HG02870 (cell line): ENCODE measurements at regions not wholly inside any gene's neighbourhood (a gene's known extent, or its start where the extent isn't known, plus 50 kb on each side); places are given as distances from the start of the nearest gene placed in this dataset.
"Not testable (repeated sequence)": the region's sequence is repeated elsewhere in the genome, so short reads cannot be mapped to it uniquely, and the experiment has no call there.

Experiments
- ATAC-seq: cut with Tn5 transposase; IDR thresholded peaks from one replicate; pipeline ENCODE4 v1.9.1; 2021; ENCODE audit warnings: mild to moderate bottlenecking, moderate library complexity; ENCODE audit not compliant: unreplicated experiment

- no peak for ATAC-seq
Measured at GRCh38 chr1:10867138-10867721, 70.8 kb upstream of the CASZ1 start.

- no peak for ATAC-seq
Measured at GRCh38 chr1:10867914-10868598, 71.6 kb upstream of the CASZ1 start.

DNA sequence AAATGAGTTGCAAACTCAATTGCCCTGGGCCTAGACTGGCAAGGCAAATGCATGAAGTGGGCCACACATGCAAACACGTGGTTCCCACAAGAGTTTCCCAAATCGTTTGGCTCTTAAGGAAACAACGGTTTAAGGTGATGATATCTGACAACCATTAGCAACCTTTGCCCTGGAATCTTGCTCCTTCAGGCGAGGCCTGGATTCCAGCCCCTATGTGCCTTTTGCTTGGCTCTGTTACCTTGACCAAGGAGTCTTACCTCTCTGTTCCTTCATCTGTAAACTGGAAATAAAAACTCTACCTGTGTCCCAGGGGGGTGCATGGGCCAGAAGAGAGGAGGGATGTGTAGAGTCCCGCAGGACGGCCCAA is 72.1 kb upstream of the CASZ1 start:
- no peak for ATAC-seq

DNA sequence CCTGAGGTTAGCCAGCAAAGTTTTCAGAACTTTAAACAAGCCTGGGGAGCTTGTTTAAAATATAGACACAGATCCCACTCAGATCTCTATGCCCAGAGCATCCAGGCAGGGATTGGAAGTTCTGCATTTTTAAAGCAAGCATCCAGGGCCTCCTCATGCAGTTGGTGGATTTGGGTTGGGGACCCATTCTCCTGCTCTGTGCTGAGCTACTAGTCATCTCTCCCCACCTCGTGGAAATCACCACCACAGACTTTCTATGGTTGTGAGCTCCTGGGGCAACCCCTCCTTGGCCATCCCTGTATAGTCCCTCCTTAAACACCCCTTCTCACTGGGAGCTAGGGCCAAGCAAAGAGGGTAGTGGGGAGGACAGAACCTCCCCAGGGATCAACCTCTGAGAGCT is 73.5 kb upstream of the CASZ1 start:
- ATAC-seq, result no peak

DNA sequence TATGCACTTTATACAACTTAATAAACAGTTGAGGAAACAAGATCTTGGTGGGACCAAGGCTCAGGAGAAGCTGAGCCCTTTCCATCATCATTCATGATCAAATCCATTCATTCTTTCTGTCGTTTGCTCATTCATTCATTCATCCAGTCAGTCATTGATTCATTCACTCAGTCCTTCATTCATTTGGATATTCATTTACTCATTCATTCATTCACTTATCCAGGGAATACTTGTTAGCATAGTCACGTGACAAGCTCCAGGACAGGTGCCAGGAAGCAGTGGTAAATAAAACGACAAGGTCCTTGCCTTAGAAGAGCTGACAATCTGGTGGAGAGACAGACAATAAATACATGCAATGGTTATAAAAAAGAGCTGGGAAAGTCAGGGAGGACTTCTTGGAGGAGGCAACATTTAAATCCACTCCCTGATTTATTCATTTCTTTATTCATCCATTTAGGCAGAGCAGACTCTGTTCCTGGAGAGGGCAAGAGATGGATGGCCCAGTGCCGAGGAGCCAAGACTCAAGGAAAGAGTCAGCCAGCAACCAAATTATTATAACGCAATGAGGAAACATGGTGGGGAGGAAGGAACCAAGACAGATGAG is 74.1 kb upstream of the CASZ1 start:
- no peak for ATAC-seq

GRCh38 chr1:10873189-10873588 is 76.7 kb upstream of the CASZ1 start:
- ATAC-seq, result no peak

DNA sequence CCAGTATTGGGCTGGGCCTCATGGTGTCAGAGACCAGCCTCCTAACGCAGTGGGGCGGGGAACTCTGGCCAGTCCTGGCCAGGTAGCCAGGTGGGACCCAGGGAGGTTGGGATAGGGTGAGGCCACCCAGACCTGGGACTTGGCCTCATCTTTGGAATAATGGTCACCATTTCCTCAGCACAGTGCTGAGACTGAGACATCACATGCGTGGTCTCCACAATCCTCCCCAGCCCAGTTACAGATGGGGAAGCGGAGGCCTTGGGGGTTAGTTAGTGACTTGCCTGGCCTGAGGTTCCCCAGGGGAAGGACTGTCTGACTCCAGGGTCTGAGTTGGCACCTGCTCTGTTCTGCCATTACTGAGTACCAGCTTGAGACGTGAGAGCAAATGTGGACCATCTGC is 77.9 kb upstream of the CASZ1 start:
- no peak for ATAC-seq

GRCh38 chr1:10877894-10878293 is 81.4 kb upstream of the CASZ1 start:
- ATAC-seq, result no peak

GRCh38 chr1:10878469-10878868 is 82.0 kb upstream of the CASZ1 start:
- ATAC-seq, result no peak

DNA sequence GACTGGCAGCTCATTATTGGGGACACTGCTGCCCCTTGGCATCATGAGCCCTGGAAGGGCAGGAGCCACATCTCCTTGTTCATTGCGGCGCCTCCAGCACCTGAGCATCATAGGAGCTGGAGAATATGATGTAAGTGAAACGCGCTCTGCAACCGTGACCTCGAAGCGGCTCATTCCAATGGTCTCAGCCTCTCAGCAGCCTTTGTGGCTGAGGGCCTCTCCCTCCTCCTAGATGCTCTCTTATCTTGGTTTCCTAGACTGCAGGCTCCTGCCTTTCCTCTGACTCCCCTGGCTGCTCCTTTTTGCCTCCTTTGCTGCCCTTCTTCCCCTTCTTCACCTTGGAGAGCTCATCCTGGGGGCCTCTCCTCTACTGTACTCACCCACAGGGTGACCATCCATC is 83.6 kb upstream of the CASZ1 start:
- no peak for ATAC-seq

GRCh38 chr1:10881046-10881445 is 84.6 kb upstream of the CASZ1 start:
- no peak for ATAC-seq

DNA sequence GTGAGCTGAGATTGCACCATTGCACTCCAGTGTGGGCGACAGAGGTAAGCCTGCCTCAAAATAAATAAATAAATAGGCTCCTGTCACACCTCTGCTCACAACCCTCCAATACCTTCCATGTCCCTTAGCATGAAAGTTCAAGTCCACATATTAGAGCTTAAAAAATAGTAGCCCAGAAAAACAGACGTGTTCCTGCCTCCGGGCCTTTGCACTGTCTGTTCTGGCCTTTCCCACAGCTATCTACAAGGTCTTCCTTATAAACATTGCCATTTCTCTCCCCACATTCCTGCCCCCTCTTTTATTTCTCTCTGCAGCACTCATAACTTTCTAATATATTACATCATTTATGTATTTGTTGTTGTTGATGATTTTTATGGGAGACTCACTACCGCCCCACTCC is 85.6 kb upstream of the CASZ1 start:
- no peak for ATAC-seq

DNA sequence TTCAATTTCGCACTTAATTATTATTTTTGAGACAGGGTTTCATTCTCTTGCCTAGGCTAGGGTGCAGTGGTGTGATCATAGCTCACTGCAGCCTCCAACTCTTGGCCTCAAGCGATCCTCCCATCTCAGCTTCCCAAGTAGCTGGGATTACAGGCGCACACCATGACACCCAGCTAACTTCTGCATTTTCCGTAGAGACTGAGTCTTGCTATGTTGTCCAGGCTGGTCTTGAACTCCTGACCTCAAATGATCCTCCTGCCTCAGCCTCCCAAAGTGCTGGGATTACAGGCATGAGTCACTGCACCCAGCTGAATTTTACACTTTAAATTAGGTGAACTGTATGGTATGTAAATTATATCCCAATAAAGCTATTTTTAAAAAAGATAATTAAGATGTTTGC is 90.6 kb upstream of the CASZ1 start:
- ATAC-seq, result not testable (repeated sequence)

GRCh38 chr1:10888291-10888690 is 91.8 kb upstream of the CASZ1 start:
- no peak for ATAC-seq

- ATAC-seq, result no peak
Measured at GRCh38 chr1:10888791-10889649, 92.6 kb upstream of the CASZ1 start.

DNA sequence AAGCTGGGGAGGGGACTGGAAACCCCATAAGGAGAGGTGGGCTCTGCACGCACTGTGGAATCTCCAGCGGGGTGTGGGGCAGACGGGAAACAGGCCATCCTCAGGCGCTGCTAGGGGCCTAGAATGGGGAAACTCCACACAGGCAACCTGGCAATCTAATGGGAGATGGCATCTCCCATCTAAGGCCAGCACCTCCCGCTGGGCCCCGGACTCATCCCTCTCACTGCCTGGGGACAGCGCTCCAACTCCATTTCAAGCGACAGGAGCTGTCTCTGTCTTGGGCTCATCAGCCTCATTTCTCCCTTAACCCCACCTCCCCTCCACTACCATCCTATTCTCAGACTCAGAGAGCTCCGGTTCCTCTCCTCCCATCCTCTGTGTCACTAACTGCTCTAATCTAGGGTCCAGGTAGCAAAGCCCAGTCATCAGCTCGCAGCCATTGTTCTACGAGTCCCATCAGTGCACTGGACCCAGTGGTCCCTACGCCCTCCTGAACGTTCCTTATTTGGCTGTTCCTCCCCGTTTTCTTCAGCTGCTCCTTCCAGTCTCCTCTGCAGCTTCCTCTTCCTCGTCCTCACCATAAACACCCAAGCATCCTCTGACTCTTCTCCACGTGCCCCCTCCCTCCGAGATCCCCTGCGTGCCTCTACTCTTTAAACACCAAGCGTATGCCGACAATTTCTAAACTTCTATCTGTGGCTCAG is 93.4 kb upstream of the CASZ1 start:
- ATAC-seq, result no peak

DNA sequence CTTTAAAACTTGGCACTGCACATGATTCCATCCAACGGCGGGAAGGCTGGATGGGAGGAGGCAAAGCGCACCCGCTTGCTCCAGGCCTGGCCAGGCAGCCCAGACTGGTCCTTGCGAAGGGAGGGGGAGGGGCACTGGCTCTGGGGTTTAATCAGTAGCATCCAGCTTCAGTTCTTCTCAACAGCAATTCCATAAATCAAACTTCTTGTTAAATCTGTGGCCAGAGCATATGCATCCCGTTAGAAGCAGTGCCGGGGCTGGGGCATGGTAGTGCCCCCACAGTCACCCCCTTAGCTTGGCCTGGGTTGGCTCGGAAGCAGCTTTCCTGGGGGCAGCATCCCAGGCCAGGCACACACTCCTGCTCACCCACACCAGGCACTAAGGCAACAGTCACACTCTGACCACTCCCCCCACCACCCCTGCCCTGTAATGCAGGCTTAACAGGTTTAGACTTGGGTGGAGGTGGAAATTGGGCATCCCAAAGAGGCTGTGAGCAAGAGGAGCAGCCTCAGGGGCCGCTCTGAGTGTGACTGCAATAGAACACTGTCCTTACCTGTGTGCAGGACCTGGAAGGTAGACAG is 94.1 kb upstream of the CASZ1 start:
- ATAC-seq, result no peak

- no peak for ATAC-seq
Measured at GRCh38 chr1:10891091-10891490, 94.6 kb upstream of the CASZ1 start.

- no peak for ATAC-seq
Measured at GRCh38 chr1:10892138-10893065, 96.0 kb upstream of the CASZ1 start.

DNA sequence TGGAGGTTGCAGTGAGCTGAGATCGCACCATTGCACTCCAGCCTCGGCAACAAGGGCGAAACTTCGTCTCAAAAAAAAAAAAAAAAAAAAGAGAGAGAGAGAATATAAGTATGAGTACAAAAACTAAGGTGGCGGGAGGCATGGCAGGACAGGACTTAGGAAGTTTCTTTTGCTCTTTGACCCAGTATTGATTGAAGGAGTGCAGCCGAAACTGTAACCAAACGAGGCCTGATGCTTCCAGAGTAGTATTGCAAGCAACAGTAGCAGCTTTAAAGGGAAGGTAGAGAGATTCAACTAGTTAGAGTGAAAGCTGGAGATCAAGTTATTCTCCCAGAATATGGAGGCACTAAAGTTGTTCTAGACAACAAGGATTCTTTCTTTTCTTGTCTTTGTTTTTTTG is 99.2 kb upstream of the CASZ1 start:
- ATAC-seq, result no peak
